ENCODE measurements at regions not wholly inside any gene's neighbourhood (a gene's known extent, or its start where the extent isn't known, plus 50 kb on each side); places are given as distances from the start of the nearest gene placed in this dataset.

- peaks cover 0 to 3% (median 0%) of the 10 kb centered on the region in 3 donors for H3K9me3 ChIP-seq (ENCODE audit: control insufficient read depth in 2 of 3, insufficient read depth in 1 of 3, low read length in 3 of 3)
- no peak for FAIRE-seq
Measured at GRCh38 chr7:46109437-46109836, 188.4 kb upstream of the IGFBP3 start.

GRCh38 chr7:46108272-46108671, 187.2 kb upstream of the IGFBP3 start:
- Histone ChIP-seq H3K9me3 (ENCODE audit: control insufficient read depth in 2 of 3, insufficient read depth in 1 of 3, low read length in 3 of 3) (peaks cover 0 to 3% (median 0%) of the 10 kb centered on the region in 3 donors), H3K27me3 (ENCODE audit: control insufficient read depth, insufficient read depth, low read length) (no peaks in the 10 kb centered on the region), H3K27ac (ENCODE audit: low read depth in 2 of 2, low read length in 2 of 2) (no peak overlapping the region), H3K4me1 (ENCODE audit: control insufficient read depth in 2 of 3, insufficient read depth in 2 of 3, low read depth in 1 of 3, low read length in 3 of 3) (no peaks in the 10 kb centered on the region), H3K36me3 (ENCODE audit: control insufficient read depth in 2 of 3, insufficient read depth in 3 of 3, low read length in 3 of 3) (no peaks in the 10 kb centered on the region), H3K9ac (ENCODE audit: low read length in 3 of 3) (no peak overlapping the region), H3K4me3 (ENCODE audit: low read length in 3 of 3) (no peak overlapping the region)
- peak in 1 of 5 donors; percentile 52 for DNase-seq
- FAIRE-seq = no peak
- TF ChIP-seq CTCF (IDR thresholded peaks at IDR 0.05; ENCODE audit: borderline replicate concordance, extremely low read depth, insufficient read depth) = no peak
- intact Hi-C loops (cut with DNase I) = no loop called here

More at GRCh38 chr7:46109437-46109836, 188.4 kb upstream of the IGFBP3 start:
- Histone ChIP-seq H3K36me3 (ENCODE audit: control insufficient read depth in 2 of 3, insufficient read depth in 3 of 3, low read length in 3 of 3) (no peaks in the 10 kb centered on the region), H3K9ac (ENCODE audit: low read length in 3 of 3) (no peak overlapping the region), H3K4me1 (ENCODE audit: control insufficient read depth in 2 of 3, insufficient read depth in 2 of 3, low read depth in 1 of 3, low read length in 3 of 3) (no peaks in the 10 kb centered on the region), H3K4me3 (ENCODE audit: low read length in 3 of 3) (no peak overlapping the region), H3K27me3 (ENCODE audit: control insufficient read depth, insufficient read depth, low read length) (no peaks in the 10 kb centered on the region), H3K27ac (ENCODE audit: low read depth in 2 of 2, low read length in 2 of 2) (no peak overlapping the region)
- intact Hi-C loops (cut with DNase I) = no loop called here
- TF ChIP-seq CTCF (IDR thresholded peaks at IDR 0.05; ENCODE audit: borderline replicate concordance, extremely low read depth, insufficient read depth) = no peak
- DNase-seq = no peak

GRCh38 chr7:46107610-46108217, 186.6 kb upstream of the IGFBP3 start:
- H3K9ac ChIP-seq (ENCODE audit: low read length in 3 of 3) = no peak overlapping the region
- H3K9me3 ChIP-seq (ENCODE audit: control insufficient read depth in 2 of 3, insufficient read depth in 1 of 3, low read length in 3 of 3) = peaks cover 0 to 3% (median 0%) of the 10 kb centered on the region in 3 donors
- no peaks in the 10 kb centered on the region for H3K27me3 ChIP-seq (ENCODE audit: control insufficient read depth, insufficient read depth, low read length)
- H3K4me3 ChIP-seq (ENCODE audit: low read length in 3 of 3) = no peak overlapping the region
- TF ChIP-seq CTCF (IDR thresholded peaks at IDR 0.05; ENCODE audit: borderline replicate concordance, extremely low read depth, insufficient read depth) = no peak
- no peak overlapping the region for H3K27ac ChIP-seq (ENCODE audit: low read depth in 2 of 2, low read length in 2 of 2)
- FAIRE-seq = no peak
- intact Hi-C loops (cut with DNase I) = no loop called here
- no peaks in the 10 kb centered on the region for H3K36me3 ChIP-seq (ENCODE audit: control insufficient read depth in 2 of 3, insufficient read depth in 3 of 3, low read length in 3 of 3)
- no peaks in the 10 kb centered on the region for H3K4me1 ChIP-seq (ENCODE audit: control insufficient read depth in 2 of 3, insufficient read depth in 2 of 3, low read depth in 1 of 3, low read length in 3 of 3)
- no peak for DNase-seq

GRCh38 chr7:46100521-46100920, 179.4 kb upstream of the IGFBP3 start:
- FAIRE-seq (no peak), DNase-seq (no peak)
- H3K36me3 ChIP-seq (ENCODE audit: control insufficient read depth in 2 of 3, insufficient read depth in 3 of 3, low read length in 3 of 3) = no peaks in the 10 kb centered on the region
- no peaks in the 10 kb centered on the region for H3K27me3 ChIP-seq (ENCODE audit: control insufficient read depth, insufficient read depth, low read length)
- H3K9ac ChIP-seq (ENCODE audit: low read length in 3 of 3) = no peak overlapping the region
- H3K9me3 ChIP-seq (ENCODE audit: control insufficient read depth in 2 of 3, insufficient read depth in 1 of 3, low read length in 3 of 3) = peaks cover 0 to 3% (median 0%) of the 10 kb centered on the region in 3 donors
- H3K27ac ChIP-seq (ENCODE audit: low read depth in 2 of 2, low read length in 2 of 2) = no peak overlapping the region
- TF ChIP-seq CTCF (IDR thresholded peaks at IDR 0.05; ENCODE audit: borderline replicate concordance, extremely low read depth, insufficient read depth) = no peak
- H3K4me3 ChIP-seq (ENCODE audit: low read length in 3 of 3) = no peak overlapping the region
- no peaks in the 10 kb centered on the region for H3K4me1 ChIP-seq (ENCODE audit: control insufficient read depth in 2 of 3, insufficient read depth in 2 of 3, low read depth in 1 of 3, low read length in 3 of 3)
- intact Hi-C loops (cut with DNase I) = no loop called here
